ENCODE measurements at regions not wholly inside any gene's neighbourhood (a gene's known extent, or its start where the extent isn't known, plus 50 kb on each side); places are given as distances from the start of the nearest gene placed in this dataset.

GRCh38 chr2:241943209-241943850 is 73.8 kb downstream of the RTP5 start:
- DNase-seq: no peak

GRCh38 chr2:241943961-241944575 is 74.5 kb downstream of the RTP5 start:
- DNase-seq: no peak

- DNase-seq: no peak
Observed at GRCh38 chr2:241944821-241945220, 75.3 kb downstream of the RTP5 start.

GRCh38 chr2:241945311-241945710 is 75.8 kb downstream of the RTP5 start:
- no peak for DNase-seq

- DNase-seq: no peak
Observed at GRCh38 chr2:241945803-241946202, 76.3 kb downstream of the RTP5 start.

GRCh38 chr2:241946306-241947003 is 76.9 kb downstream of the RTP5 start:
- no peak for DNase-seq

- DNase-seq: no peak
Observed at GRCh38 chr2:241947004-241947350, 77.4 kb downstream of the RTP5 start.

- DNase-seq: no peak
Observed at GRCh38 chr2:241947401-241947800, 77.9 kb downstream of the RTP5 start.

GRCh38 chr2:241947876-241948275 is 78.3 kb downstream of the RTP5 start:
- no peak for DNase-seq

GRCh38 chr2:241948299-241948897 is 78.9 kb downstream of the RTP5 start:
- DNase-seq: no peak

- no peak for DNase-seq
Observed at GRCh38 chr2:241948901-241949735, 79.6 kb downstream of the RTP5 start.

GRCh38 chr2:241949736-241950412 is 80.3 kb downstream of the RTP5 start:
- DNase-seq: no peak

GRCh38 chr2:241950413-241951315 is 81.1 kb downstream of the RTP5 start:
- peak; percentile 28 for DNase-seq

- no peak for DNase-seq
Observed at GRCh38 chr2:241951316-241951700, 81.8 kb downstream of the RTP5 start.

- no peak for DNase-seq
Observed at GRCh38 chr2:241951920-241952319, 82.4 kb downstream of the RTP5 start.

- DNase-seq: no peak
Observed at GRCh38 chr2:241952816-241953215, 83.3 kb downstream of the RTP5 start.

- DNase-seq: no peak
Observed at GRCh38 chr2:241953324-241953928, 83.9 kb downstream of the RTP5 start.

- DNase-seq: no peak
Observed at GRCh38 chr2:241956521-241957110, 87.1 kb downstream of the RTP5 start.

- DNase-seq: no peak
Observed at GRCh38 chr2:241957276-241957675, 87.7 kb downstream of the RTP5 start.

GRCh38 chr2:241958818-241959545 is 89.5 kb downstream of the RTP5 start:
- no peak for DNase-seq

Data from activated effector memory CD4-positive, alpha-beta T cell treated with Interleukin-2 at 50 U/mL for 16 hours (primary cell).